Transverse colon (tissue), 3 donors: ENCODE measurements at regions not wholly inside any gene's neighbourhood (a gene's known extent, or its start where the extent isn't known, plus 50 kb on each side); places are given as distances from the start of the nearest gene placed in this dataset.

Source experiments
- CTCF ChIP-seq, 5 experiments: fragments of 200-600 bp in 3 of 5; fragments of 450-650 bp in 2 of 5; sonication (generic) in 3 of 5; IDR thresholded peaks; 1 replicate in 2 of 5; 2 replicates in 3 of 5; pipeline ENCODE4 v1.5.1; 2016 to 2017; ENCODE audit warnings: antibody characterized with exemption in 5 of 5, inconsistent platforms in 3 of 5, mild to moderate bottlenecking in 2 of 5, moderate library complexity in 1 of 5
- POLR2A ChIP-seq: fragments of 450-650 bp; IDR thresholded peaks from one replicate; pipeline ENCODE4 v1.6.1; 2016; ENCODE audit warnings: antibody characterized with exemption, mild to moderate bottlenecking, moderate library complexity

GRCh38 chr11:90788961-90789360, 566.1 kb upstream of the CHORDC1 start:
- no peak for TF ChIP-seq CTCF (IDR thresholded peaks at IDR 0.05)
- no peak for TF ChIP-seq POLR2A
